ENCODE measurements at regions not wholly inside any gene's neighbourhood (a gene's known extent, or its start where the extent isn't known, plus 50 kb on each side); places are given as distances from the start of the nearest gene placed in this dataset.

DNA sequence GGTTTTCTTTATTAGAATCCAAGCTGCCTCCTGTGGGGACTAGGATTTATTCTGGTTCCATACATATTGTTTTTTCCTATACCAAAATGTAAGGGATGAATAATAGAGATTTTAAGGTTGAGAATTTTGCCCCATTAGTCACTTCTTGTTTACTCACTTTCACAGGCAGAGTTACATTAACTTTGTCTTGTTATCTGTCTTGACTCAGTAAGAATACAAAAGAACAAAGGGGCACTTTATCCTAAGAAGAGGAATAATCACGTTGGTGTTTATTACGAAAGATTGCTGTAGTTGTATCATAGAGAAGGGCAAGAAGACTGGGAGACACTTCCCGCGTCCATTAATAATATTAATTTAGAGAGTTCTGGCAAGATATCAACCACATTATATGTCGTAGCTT is 599.7 kb upstream of the FTMT start:
- TF ChIP-seq, protein P1, sequence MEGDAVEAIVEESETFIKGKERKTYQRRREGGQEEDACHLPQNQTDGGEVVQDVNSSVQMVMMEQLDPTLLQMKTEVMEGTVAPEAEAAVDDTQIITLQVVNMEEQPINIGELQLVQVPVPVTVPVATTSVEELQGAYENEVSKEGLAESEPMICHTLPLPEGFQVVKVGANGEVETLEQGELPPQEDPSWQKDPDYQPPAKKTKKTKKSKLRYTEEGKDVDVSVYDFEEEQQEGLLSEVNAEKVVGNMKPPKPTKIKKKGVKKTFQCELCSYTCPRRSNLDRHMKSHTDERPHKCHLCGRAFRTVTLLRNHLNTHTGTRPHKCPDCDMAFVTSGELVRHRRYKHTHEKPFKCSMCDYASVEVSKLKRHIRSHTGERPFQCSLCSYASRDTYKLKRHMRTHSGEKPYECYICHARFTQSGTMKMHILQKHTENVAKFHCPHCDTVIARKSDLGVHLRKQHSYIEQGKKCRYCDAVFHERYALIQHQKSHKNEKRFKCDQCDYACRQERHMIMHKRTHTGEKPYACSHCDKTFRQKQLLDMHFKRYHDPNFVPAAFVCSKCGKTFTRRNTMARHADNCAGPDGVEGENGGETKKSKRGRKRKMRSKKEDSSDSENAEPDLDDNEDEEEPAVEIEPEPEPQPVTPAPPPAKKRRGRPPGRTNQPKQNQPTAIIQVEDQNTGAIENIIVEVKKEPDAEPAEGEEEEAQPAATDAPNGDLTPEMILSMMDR (IDR thresholded peaks at IDR 0.05), result no peak
- TF ChIP-seq EP300 (IDR thresholded peaks at IDR 0.05) (no peak), POLR2AphosphoS5 (IDR thresholded peaks at IDR 0.05) (no peak), POLR2A (IDR thresholded peaks at IDR 0.05) (no peak)
- H3K27ac ChIP-seq, result no peak overlapping the region
- ATAC-seq, result no peak
- no peaks in the 10 kb centered on the region for H3K36me3 ChIP-seq
- no peaks in the 10 kb centered on the region for H3K27me3 ChIP-seq
- H3K4me1 ChIP-seq, result no peaks in the 10 kb centered on the region
- 42 to 51% methylated on average over 5 of the region's 5 CpGs for WGBS, 2 donors (ENCODE audit: low coverage in 1 of 2)
- H3K4me3 ChIP-seq, result no peak overlapping the region
- no peaks in the 10 kb centered on the region for H3K9me3 ChIP-seq

DNA sequence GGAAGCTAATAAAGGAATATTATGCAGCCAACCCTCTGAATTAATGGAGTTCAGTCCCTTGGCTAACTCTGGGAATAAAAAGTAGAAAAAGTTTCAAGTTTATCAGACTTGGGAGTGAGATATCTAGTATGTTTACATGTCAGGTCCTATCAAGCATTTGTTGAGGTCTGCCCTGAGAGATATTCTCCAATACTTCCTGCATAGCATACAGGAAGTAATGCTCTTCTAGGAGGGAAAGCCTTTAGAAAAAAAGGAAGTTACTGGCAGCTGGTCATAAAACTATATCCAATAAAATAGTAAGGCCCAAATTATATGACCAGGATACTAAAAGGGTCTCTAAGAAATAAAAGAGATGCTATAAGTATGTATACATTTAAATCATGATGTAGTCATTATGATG is 594.1 kb upstream of the FTMT start:
- H3K27me3 ChIP-seq, result no peaks in the 10 kb centered on the region
- no peaks in the 10 kb centered on the region for H3K9me3 ChIP-seq
- no peak overlapping the region for H3K4me3 ChIP-seq
- no peak overlapping the region for H3K27ac ChIP-seq
- no peaks in the 10 kb centered on the region for H3K36me3 ChIP-seq
- no peak for ATAC-seq
- TF ChIP-seq POLR2A (IDR thresholded peaks at IDR 0.05), result no peak
- no peak for TF ChIP-seq POLR2AphosphoS5 (IDR thresholded peaks at IDR 0.05)
- TF ChIP-seq, protein P1 (IDR thresholded peaks at IDR 0.05), result no peak
- TF ChIP-seq EP300 (IDR thresholded peaks at IDR 0.05), result no peak
- H3K4me1 ChIP-seq, result no peaks in the 10 kb centered on the region

- Histone ChIP-seq H3K36me3 (no peaks in the 10 kb centered on the region), H3K4me3 (no peak overlapping the region), H3K27ac (no peak overlapping the region), H3K9me3 (no peaks in the 10 kb centered on the region), H3K4me1 (no peaks in the 10 kb centered on the region), H3K27me3 (no peaks in the 10 kb centered on the region)
- 80% methylated on average over 2 of the region's 3 CpGs; no CpG with 5 or more reads in 1 of the 2 donors for WGBS, 2 donors (ENCODE audit: low coverage in 1 of 2)
- no peak for ATAC-seq
- no peak for TF ChIP-seq POLR2AphosphoS5 (IDR thresholded peaks at IDR 0.05)
- no peak for TF ChIP-seq POLR2A (IDR thresholded peaks at IDR 0.05)
- TF ChIP-seq, protein P1 (IDR thresholded peaks at IDR 0.05), result no peak
- TF ChIP-seq EP300 (IDR thresholded peaks at IDR 0.05), result no peak
Observed at GRCh38 chr5:121263456-121263855, 588.2 kb upstream of the FTMT start.

GRCh38 chr5:121264605-121265004 is 587.1 kb upstream of the FTMT start:
- H3K27me3 ChIP-seq, result no peaks in the 10 kb centered on the region
- no peak overlapping the region for H3K27ac ChIP-seq
- H3K9me3 ChIP-seq, result no peaks in the 10 kb centered on the region
- H3K36me3 ChIP-seq, result no peaks in the 10 kb centered on the region
- no peak overlapping the region for H3K4me3 ChIP-seq
- ATAC-seq, result no peak
- 81 to 89% methylated on average over 2 of the region's 3 CpGs for WGBS, 2 donors (ENCODE audit: low coverage in 1 of 2)
- no peaks in the 10 kb centered on the region for H3K4me1 ChIP-seq
- TF ChIP-seq, protein P1 (IDR thresholded peaks at IDR 0.05), result no peak
- TF ChIP-seq EP300 (IDR thresholded peaks at IDR 0.05) (no peak), POLR2A (IDR thresholded peaks at IDR 0.05) (no peak), POLR2AphosphoS5 (IDR thresholded peaks at IDR 0.05) (no peak)

- ATAC-seq, result no peak
- 60 to 71% methylated on average over 1 to 2 of the region's 2 CpGs for WGBS, 2 donors (ENCODE audit: low coverage in 1 of 2)
- Histone ChIP-seq H3K27me3 (no peaks in the 10 kb centered on the region), H3K9me3 (no peaks in the 10 kb centered on the region), H3K36me3 (no peaks in the 10 kb centered on the region), H3K4me3 (no peak overlapping the region), H3K4me1 (no peaks in the 10 kb centered on the region), H3K27ac (no peak overlapping the region)
- TF ChIP-seq, protein P1 (IDR thresholded peaks at IDR 0.05), result no peak
- no peak for TF ChIP-seq POLR2A (IDR thresholded peaks at IDR 0.05)
- no peak for TF ChIP-seq POLR2AphosphoS5 (IDR thresholded peaks at IDR 0.05)
- no peak for TF ChIP-seq EP300 (IDR thresholded peaks at IDR 0.05)
Observed at GRCh38 chr5:121271546-121271945, 580.1 kb upstream of the FTMT start.
